Upper lobe of right lung (tissue), 1 donor: ENCODE measurements at regions not wholly inside any gene's neighbourhood (a gene's known extent, or its start where the extent isn't known, plus 50 kb on each side); places are given as distances from the start of the nearest gene placed in this dataset.

Experiments
- ATAC-seq: fragments of 200-7000 bp; cut with Tn5 transposase; one replicate; pipeline ENCODE4 v1.9.1; 2020; ENCODE audit warnings: mild to moderate bottlenecking, moderate library complexity
- DNase-seq: peaks from one replicate; pipeline ENCODE4 v3.0.0-alpha.2; 2020
- H3K27ac ChIP-seq: fragments of 200-600 bp; one replicate; pipeline ENCODE4 v1.8.0; 2022
- H3K27me3 ChIP-seq: fragments of 200-600 bp; one replicate; pipeline ENCODE4 v1.8.0; 2022; ENCODE audit warnings: mild to moderate bottlenecking
- H3K36me3 ChIP-seq: fragments of 200-600 bp; one replicate; pipeline ENCODE4 v1.8.0; 2022
- H3K4me1 ChIP-seq: fragments of 200-600 bp; one replicate; pipeline ENCODE4 v1.8.0; 2022
- H3K4me3 ChIP-seq: fragments of 200-600 bp; one replicate; pipeline ENCODE4 v1.8.0; 2022; ENCODE audit warnings: mild to moderate bottlenecking
- H3K9me3 ChIP-seq: fragments of 200-600 bp; one replicate; pipeline ENCODE4 v1.8.0; 2022
- CTCF ChIP-seq: fragments of 200-600 bp; IDR thresholded peaks from one replicate; pipeline ENCODE4 v1.8.0; 2022; ENCODE audit warnings: antibody characterized with exemption
- intact Hi-C: fragments of 100-400 bp; cut with DNase I; formaldehyde crosslinking; loops from one replicate; pipeline ENCODE4 v1.11.0; 2022
- donor health status: DM: no; HTN: yes; CAD: no; lungs with severe emphysema.

- no peak overlapping the region for H3K4me3 ChIP-seq
- peaks cover 13% of the 10 kb centered on the region for H3K4me1 ChIP-seq
- no peaks in the 10 kb centered on the region for H3K27me3 ChIP-seq
- H3K27ac ChIP-seq: no peak overlapping the region
- DNase-seq (no peak), ATAC-seq (no peak)
- no peaks in the 10 kb centered on the region for H3K36me3 ChIP-seq
- no peak for TF ChIP-seq CTCF
- intact Hi-C loops: no loop called here
- H3K9me3 ChIP-seq: no peaks in the 10 kb centered on the region
Measured at GRCh38 chr13:60331249-60332012, 65.6 kb upstream of the TDRD3 start.

GRCh38 chr13:60332682-60333081, 64.3 kb upstream of the TDRD3 start:
- DNase-seq (no peak), ATAC-seq (no peak)
- intact Hi-C loops: no loop called here
- no peak for TF ChIP-seq CTCF
- H3K9me3 ChIP-seq: no peaks in the 10 kb centered on the region
- no peaks in the 10 kb centered on the region for H3K27me3 ChIP-seq
- no peak overlapping the region for H3K27ac ChIP-seq
- no peaks in the 10 kb centered on the region for H3K36me3 ChIP-seq
- H3K4me1 ChIP-seq: peaks cover 10% of the 10 kb centered on the region
- no peak overlapping the region for H3K4me3 ChIP-seq

- no peaks in the 10 kb centered on the region for H3K9me3 ChIP-seq
- DNase-seq (no peak), ATAC-seq (no peak)
- no peaks in the 10 kb centered on the region for H3K36me3 ChIP-seq
- peaks cover 2% of the 10 kb centered on the region for H3K4me1 ChIP-seq
- H3K4me3 ChIP-seq: no peak overlapping the region
- no peak for TF ChIP-seq CTCF
- intact Hi-C loops: no loop called here
- no peak overlapping the region for H3K27ac ChIP-seq
- H3K27me3 ChIP-seq: no peaks in the 10 kb centered on the region
Measured at GRCh38 chr13:60334310-60334709, 62.7 kb upstream of the TDRD3 start.

GRCh38 chr13:60335531-60335930, 61.5 kb upstream of the TDRD3 start:
- DNase-seq (no peak), ATAC-seq (no peak)
- Histone ChIP-seq H3K4me1 (no peaks in the 10 kb centered on the region), H3K4me3 (no peak overlapping the region), H3K36me3 (no peaks in the 10 kb centered on the region), H3K27me3 (no peaks in the 10 kb centered on the region), H3K9me3 (no peaks in the 10 kb centered on the region), H3K27ac (no peak overlapping the region)
- TF ChIP-seq CTCF: peak; percentile 71
- intact Hi-C loops: no loop called here

GRCh38 chr13:60338754-60339153, 58.3 kb upstream of the TDRD3 start:
- Histone ChIP-seq H3K36me3 (no peaks in the 10 kb centered on the region), H3K27me3 (no peaks in the 10 kb centered on the region), H3K27ac (no peak overlapping the region), H3K9me3 (no peaks in the 10 kb centered on the region), H3K4me1 (no peaks in the 10 kb centered on the region), H3K4me3 (no peak overlapping the region)
- TF ChIP-seq CTCF: no peak
- no peak for ATAC-seq
- DNase-seq: no peak
- intact Hi-C loops: no loop called here

- intact Hi-C loops: no loop called here
- H3K9me3 ChIP-seq: no peaks in the 10 kb centered on the region
- H3K27ac ChIP-seq: no peak overlapping the region
- no peak for ATAC-seq
- no peaks in the 10 kb centered on the region for H3K36me3 ChIP-seq
- no peaks in the 10 kb centered on the region for H3K27me3 ChIP-seq
- no peaks in the 10 kb centered on the region for H3K4me1 ChIP-seq
- DNase-seq: no peak
- no peak overlapping the region for H3K4me3 ChIP-seq
- TF ChIP-seq CTCF: no peak
Measured at GRCh38 chr13:60343978-60344377, 53.0 kb upstream of the TDRD3 start.
